GM19397 (cell line): ENCODE measurements at regions not wholly inside any gene's neighbourhood (a gene's known extent, or its start where the extent isn't known, plus 50 kb on each side); places are given as distances from the start of the nearest gene placed in this dataset.
"Not testable (repeated sequence)": the region's sequence is repeated elsewhere in the genome, so short reads cannot be mapped to it uniquely, and the experiment has no call there.

Experiments used
- ATAC-seq: cut with Tn5 transposase; IDR thresholded peaks from one replicate; pipeline ENCODE4 v1.9.1; 2021; ENCODE audit warnings: mild to moderate bottlenecking, moderate library complexity; ENCODE audit not compliant: unreplicated experiment

GRCh38 chr1:200496937-200497336, 87.1 kb upstream of the ZNF281 start:
- ATAC-seq = no peak

- no peak for ATAC-seq
These were observed 86.1 kb upstream of the ZNF281 start for GRCh38 chr1:200495901-200496300.

GRCh38 chr1:200493344-200493743, 83.5 kb upstream of the ZNF281 start:
- no peak for ATAC-seq

DNA sequence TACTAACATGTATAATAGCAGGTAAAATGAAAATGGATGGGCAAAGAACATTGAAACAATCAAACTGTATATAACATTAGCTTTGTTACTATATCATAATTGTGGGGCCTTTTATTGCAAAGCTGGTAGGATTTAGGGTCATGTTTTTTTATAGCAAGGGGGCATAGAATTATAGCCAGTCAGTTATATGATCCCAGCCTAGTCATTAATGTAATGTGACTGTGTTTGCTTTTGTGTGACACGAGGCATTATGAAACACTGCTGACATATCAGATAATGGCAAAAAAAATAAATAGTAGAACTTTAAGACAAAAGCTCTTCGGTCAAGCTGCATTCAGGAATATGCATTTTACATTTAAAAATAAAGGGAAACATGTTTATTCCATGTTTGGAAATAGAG, 81.3 kb upstream of the ZNF281 start:
- ATAC-seq = no peak

- no peak for ATAC-seq
These were observed 80.3 kb upstream of the ZNF281 start for GRCh38 chr1:200490183-200490582.

- no peak for ATAC-seq
These were observed 78.7 kb upstream of the ZNF281 start for GRCh38 chr1:200488375-200489165.

- ATAC-seq = no peak
These were observed 77.8 kb upstream of the ZNF281 start for GRCh38 chr1:200487650-200488049.

DNA sequence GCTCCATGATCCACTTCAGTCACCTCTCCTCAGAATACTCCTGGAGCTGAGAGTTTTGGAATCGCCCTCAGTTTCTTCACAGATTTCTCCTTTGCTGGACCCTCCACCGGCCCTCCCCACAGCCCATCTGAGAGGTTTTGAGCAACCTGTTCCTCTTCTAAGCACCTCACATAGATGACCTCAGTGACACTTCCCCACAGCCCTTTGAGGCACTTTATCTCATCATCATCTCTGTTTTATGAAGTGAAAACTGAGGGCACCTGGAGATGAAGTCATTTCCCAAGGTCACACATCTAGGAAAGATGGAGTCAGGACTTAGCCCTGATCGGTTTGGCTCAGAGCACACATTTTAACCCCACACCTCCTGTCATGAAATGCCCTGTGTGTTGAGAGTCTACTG, 76.8 kb upstream of the ZNF281 start:
- no peak for ATAC-seq

GRCh38 chr1:200484438-200484946, 74.7 kb upstream of the ZNF281 start:
- ATAC-seq = not testable (repeated sequence)

- peak; percentile 97 for ATAC-seq
These were observed 73.8 kb upstream of the ZNF281 start for GRCh38 chr1:200483491-200484143.

DNA sequence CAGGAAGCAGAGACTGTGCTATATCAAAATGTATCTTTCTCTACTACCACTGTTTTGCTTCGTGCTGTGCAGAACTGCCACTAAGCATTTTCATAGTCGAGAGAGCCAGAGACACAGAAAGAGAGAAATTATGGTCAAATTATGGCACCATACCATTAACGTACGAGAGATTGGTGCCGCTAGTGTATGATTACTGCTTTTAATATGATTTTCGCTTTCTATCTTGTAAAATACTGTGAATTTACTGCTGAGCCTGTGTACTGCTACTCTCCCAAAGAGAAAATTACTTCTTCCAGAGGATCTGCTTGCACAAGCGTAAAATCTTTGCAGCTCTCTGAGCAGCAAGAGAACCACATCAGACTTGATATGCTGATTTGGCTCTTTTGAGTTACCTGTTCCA, 71.1 kb upstream of the ZNF281 start:
- no peak for ATAC-seq

GRCh38 chr1:200479816-200480215, 70.0 kb upstream of the ZNF281 start:
- no peak for ATAC-seq

DNA sequence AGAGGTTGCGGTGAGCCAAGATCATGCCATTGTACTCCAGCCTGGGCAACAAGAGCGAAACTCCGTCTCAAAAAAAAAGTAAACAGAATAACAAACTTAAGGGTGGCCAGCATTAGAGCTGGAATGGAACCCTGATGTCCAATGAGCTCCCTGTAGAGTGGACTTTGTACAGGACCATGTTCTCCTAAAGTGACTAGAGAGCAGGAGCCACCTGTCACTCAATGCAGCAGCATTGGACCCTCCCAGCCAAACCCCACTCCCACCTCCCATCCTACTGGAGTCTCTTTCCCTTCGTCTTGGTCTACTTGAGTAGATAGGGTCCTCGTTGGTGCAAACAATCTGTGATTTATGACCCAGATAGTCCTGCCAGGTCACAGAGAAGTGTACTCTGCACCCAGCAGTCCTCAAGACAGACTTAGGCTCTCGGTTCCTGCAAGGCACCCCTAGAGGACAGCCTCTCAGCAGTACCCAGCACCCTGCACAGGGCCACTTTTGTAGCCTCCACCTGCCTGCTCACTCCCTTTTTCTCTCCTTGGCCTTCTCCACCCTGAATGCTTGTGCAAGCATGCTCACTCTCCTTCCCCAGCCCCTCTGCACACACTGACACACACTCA, 69.2 kb upstream of the ZNF281 start:
- no peak for ATAC-seq

GRCh38 chr1:200478239-200478623, 68.4 kb upstream of the ZNF281 start:
- no peak for ATAC-seq

- ATAC-seq = no peak
These were observed 64.8 kb upstream of the ZNF281 start for GRCh38 chr1:200474633-200475032.

DNA sequence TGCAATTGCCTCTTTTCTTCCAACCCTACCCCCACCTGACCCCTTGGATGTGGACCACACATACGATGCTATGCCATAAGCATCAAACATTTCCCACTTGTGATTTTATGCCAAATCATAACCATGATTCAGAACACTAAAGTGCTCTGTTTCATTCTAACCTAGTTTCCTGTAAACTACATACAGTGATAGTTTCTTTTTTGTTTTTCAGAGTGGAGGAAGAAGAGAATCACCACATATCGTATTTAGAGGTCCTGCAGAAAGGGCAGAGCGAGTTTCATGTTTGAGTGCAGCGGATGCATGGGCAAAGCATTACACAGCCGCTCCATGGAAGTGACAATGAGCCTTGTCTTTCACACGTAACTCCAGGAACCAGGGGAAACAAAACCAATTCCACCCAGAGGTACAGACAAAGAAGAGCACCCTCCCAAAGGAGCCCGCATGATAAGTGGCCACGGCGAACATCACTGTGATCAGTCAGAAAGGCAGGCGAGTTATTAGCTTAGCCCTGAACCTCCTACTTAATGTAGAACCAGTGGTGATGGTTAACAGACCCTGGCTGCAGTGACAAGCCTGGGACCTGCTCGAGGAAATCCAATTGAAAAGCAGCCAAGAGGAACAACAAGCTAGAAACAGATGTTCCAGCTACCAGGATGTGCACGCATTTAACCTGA, 64.0 kb upstream of the ZNF281 start:
- peak; percentile 67 for ATAC-seq

DNA sequence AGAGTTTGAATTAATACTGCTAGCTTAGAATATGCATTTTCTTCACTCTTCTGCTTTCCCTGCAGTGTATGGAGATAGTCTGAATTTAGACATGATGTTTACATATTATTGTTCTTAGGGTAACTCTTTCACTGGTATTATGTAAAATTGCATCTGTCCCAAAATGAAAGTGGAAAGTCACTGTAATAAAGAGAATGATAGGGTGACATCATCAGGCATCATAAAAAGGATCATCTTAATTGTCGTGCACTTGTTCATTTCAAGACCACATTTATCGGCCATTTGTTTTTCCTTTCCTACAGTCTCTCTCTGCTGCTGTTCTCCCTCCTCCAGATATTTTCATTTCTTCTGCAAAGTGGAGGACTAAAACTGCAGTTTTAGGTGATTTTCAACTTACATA, 61.9 kb upstream of the ZNF281 start:
- ATAC-seq = no peak

DNA sequence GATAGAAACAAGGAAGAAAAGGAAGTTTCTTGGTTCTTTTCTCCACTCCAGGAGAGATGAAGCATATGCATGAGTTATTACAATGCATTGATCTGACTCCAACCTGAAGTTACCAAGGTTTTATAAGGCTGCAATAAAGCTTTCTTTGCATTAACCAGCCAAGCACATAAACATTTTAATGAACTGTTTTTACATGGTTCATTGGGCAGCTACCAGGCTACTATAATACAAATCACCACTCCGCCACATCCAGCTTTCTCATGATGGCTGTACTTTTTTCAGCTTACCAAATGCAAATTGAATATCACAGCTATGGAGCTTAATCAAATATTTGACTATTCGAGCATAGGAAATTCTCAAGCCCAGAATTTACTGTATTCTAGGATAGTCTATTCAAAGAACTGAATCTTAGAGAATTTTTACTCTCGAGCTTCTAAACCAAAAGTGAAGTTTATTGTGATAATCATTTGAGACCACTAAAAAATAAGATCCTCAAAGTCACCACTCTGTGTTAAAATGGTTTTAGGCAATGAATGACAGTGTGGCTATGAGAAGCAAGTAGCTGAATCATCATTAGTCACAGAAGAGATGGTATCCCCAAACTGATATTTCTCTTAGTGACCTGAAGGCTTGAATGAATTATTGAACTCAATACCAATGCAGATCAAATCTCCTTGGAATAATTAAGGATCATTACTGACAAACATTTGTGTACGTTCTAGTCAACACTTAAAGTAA, 58.6 kb upstream of the ZNF281 start:
- ATAC-seq = no peak

- ATAC-seq = no peak
These were observed 55.1 kb upstream of the ZNF281 start for GRCh38 chr1:200464784-200465400.
